GM12874 (cell line): ENCODE measurements at regions not wholly inside any gene's neighbourhood (a gene's known extent, or its start where the extent isn't known, plus 50 kb on each side); places are given as distances from the start of the nearest gene placed in this dataset.

Experiments
- CTCF ChIP-seq: IDR thresholded peaks from 2 replicates; pipeline ENCODE4 v1.5.1; 2011; ENCODE audit warnings: low read depth, mild to moderate bottlenecking, control low read depth, low read length, moderate library complexity; ENCODE audit not compliant: insufficient read depth

DNA sequence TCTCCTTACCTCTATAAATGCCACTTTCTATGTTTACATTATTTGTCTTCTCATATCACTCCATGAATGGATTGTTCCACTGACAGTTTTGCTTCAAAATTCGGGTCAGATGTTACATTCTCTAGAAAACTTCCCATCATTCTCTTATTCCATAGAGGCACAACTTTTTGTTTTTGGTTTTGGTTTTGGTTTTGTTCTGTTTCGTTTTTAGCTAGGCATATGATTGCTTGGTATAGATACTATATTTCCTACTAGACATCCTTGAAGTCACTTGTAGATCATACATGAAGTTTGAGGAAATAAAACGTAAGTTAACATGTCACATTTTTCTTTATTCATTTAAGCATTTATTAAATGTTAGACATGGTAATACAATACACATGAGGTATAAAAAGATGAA, 961.0 kb downstream of the PCDH18 start:
- no peak for TF ChIP-seq CTCF

DNA sequence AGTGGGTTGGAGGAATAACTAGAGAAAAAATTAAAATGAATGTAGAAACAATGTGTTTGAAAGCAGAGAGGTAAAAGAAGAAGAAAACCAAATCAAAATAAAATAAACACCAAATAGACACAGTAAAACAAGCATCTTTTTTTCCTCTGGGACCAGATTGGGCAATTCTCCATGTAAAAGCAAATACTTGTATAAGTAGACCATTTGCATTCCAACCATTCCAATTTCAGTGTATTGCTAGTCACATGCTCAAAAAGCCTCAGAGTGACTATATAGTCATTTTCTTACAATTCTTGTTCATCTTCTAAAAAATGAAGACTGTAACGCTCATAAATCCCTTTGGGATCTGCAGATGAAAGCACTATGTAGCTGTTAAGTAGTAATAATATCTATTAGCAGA, 969.5 kb downstream of the PCDH18 start:
- TF ChIP-seq CTCF, result no peak

- no peak for TF ChIP-seq CTCF
Observed at GRCh38 chr4:136558940-136559494, 973.3 kb downstream of the PCDH18 start.

GRCh38 chr4:136557396-136557795, 974.9 kb downstream of the PCDH18 start:
- no peak for TF ChIP-seq CTCF

GRCh38 chr4:136554033-136554432, 978.3 kb downstream of the PCDH18 start:
- no peak for TF ChIP-seq CTCF

DNA sequence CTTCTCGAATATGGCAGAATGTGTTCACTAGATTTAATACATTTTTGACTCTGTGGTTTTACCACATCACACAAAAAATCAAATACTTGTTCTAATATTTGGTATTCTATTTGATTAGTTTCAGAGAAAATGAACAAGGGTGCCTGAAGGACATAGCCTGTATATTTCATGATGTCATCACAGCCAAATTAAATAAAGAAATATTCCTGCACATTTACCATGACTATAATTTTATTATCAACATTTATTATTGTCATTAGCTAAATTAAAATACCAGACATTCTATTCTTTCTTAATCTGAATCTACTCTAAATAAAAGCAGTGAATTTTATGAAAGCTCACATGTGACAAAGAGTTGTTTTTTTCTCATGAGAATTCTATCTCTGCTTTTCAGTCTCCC, 980.5 kb downstream of the PCDH18 start:
- TF ChIP-seq CTCF, result no peak

GRCh38 chr4:136540747-136541146, 991.5 kb downstream of the PCDH18 start:
- TF ChIP-seq CTCF, result no peak
